Transverse colon (tissue), 4 donors: ENCODE measurements at regions not wholly inside any gene's neighbourhood (a gene's known extent, or its start where the extent isn't known, plus 50 kb on each side); places are given as distances from the start of the nearest gene placed in this dataset.

Experiments used
- DNase-seq: peaks from one replicate; pipeline ENCODE4 v3.0.0-alpha.2; 2019
- H3K27ac ChIP-seq, 4 donors: fragments of 200-600 bp; sonication (generic); 2 replicates each; pipeline ENCODE4 v1.5.1; 2016 to 2018; ENCODE audit warnings: inconsistent platforms in 4 of 4
- H3K27me3 ChIP-seq: fragments of 200-600 bp; sonication (generic); 2 replicates; pipeline ENCODE4 v1.5.1; 2017; ENCODE audit warnings: inconsistent platforms
- H3K36me3 ChIP-seq, 4 donors: fragments of 200-600 bp; sonication (generic); 2 replicates each; pipeline ENCODE4 v1.5.1; 2017 to 2019; ENCODE audit warnings: inconsistent platforms in 4 of 4
- H3K4me1 ChIP-seq, 4 donors: fragments of 200-600 bp; sonication (generic); 2 replicates each; pipeline ENCODE4 v1.5.1; 2017 to 2020; ENCODE audit warnings: inconsistent platforms in 4 of 4
- H3K4me3 ChIP-seq, 4 donors: fragments of 200-600 bp; sonication (generic); 1 replicate in 1 of 4; 2 replicates in 3 of 4; pipeline versions ENCODE4 v1.5.1 to v1.6.1; 2017 to 2019; ENCODE audit warnings: inconsistent platforms in 4 of 4
- H3K9me3 ChIP-seq, 2 donors: fragments of 200-600 bp; sonication (generic); 2 replicates each; pipeline ENCODE4 v1.5.1; 2017 to 2019; ENCODE audit warnings: inconsistent platforms in 2 of 2
- EP300 ChIP-seq: sonication (generic); formaldehyde crosslinking; IDR thresholded peaks from one replicate; pipeline ENCODE4 v1.6.1; 2017; ENCODE audit warnings: antibody characterized with exemption, low read depth
- POLR2A ChIP-seq: fragments of 450-650 bp; IDR thresholded peaks from one replicate; pipeline ENCODE4 v1.6.1; 2016; ENCODE audit warnings: antibody characterized with exemption, mild to moderate bottlenecking, moderate library complexity
- POLR2AphosphoS5 ChIP-seq, 3 donors: sonication (generic); formaldehyde crosslinking; IDR thresholded peaks; one replicate each; pipeline ENCODE4 v1.6.1; 2016; ENCODE audit warnings: antibody characterized with exemption in 3 of 3
- WGBS, 2 donors: methylation state at CpG; one replicate each; pipeline ENCODE4 v1.1.5; 2018; ENCODE audit warnings: low coverage in 1 of 2; 5-methylcytosine and 5-hydroxymethylcytosine counted together
- in situ Hi-C, 4 donors: fragments of 200-750 bp; cut with MboI; loops; one replicate each; pipeline versions ENCODE4 v1.15.0 to v1.15.1; 2017; ENCODE audit warnings: low sequenced_read_pairs in 3 of 4, low pct_ligation_motif_present in 1 of 4, low pct_unique_long_range_greater_than_20kb in 1 of 4
- intact Hi-C: fragments of 100-400 bp; cut with DNase I; formaldehyde crosslinking; loops from one replicate; pipeline ENCODE4 v1.15.1; 2023; ENCODE audit warnings: low total_unique reads
- TF ChIP-seq, protein P1 (sequence below), 5 experiments: fragments of 200-600 bp in 3 of 5; fragments of 450-650 bp in 2 of 5; sonication (generic) in 3 of 5; IDR thresholded peaks; 1 replicate in 2 of 5; 2 replicates in 3 of 5; pipeline ENCODE4 v1.5.1; 2016 to 2017; ENCODE audit warnings: antibody characterized with exemption in 5 of 5, inconsistent platforms in 3 of 5, mild to moderate bottlenecking in 2 of 5, moderate library complexity in 1 of 5

DNA sequence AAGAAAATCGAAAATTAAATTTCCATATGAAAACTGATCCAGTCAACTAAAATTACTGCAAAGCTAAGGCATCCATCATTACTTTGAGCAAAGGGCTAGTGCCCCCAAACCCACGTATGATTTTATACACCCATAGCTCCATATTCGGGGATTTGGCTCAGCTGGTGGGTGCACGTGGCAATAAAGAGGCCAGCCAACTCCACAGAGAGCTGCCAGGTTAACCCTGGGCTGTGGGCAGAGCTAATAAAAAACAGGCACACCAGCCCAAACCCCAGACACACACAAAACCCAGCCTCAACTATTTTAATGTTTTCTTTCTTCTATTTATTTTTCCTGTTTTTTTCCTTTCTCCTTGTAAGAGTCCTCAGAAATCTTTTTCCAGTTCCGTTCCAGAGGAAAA lies 151.3 kb upstream of the SOX11 start:
- H3K4me3 ChIP-seq: no peak overlapping the region
- no peak overlapping the region for H3K27ac ChIP-seq
- H3K27me3 ChIP-seq: no peaks in the 10 kb centered on the region
- no peaks in the 10 kb centered on the region for H3K36me3 ChIP-seq
- no peak for DNase-seq
- no peak for TF ChIP-seq EP300
- in situ Hi-C loops: no loop called here
- no peaks in the 10 kb centered on the region for H3K9me3 ChIP-seq
- H3K4me1 ChIP-seq: no peaks in the 10 kb centered on the region
- WGBS, 2 donors: 42 to 53% methylated on average over 5 of the region's 5 CpGs
- intact Hi-C loops: no loop called here

DNA sequence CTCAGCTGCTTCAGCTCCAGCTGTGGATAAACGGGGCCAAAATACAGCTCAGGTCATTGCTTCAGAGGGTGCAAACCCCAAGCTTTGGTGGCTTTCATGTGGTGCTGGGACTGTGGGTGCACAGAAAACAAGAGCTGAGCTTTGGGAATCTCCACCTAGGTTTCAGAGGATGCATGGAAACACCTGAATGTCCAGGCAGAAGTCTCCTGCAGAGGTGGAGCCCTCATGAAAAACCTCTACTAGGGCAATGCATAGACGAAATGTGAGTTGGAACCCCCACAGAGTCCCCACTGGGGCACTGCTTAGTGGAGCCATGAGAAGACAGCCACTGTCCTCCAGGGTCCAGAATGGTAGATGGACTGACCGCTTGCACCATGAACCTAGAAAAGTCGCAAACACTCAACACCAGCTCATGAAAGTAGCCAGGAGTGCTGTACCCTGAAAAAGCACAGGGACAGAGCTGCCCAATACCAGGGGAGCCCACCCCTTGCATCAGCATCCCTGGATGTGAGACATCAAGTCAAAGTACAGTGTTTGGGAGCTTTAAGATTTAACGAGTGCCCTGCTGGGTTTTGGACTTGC lies 147.9 kb upstream of the SOX11 start:
- in situ Hi-C loops: no loop called here
- no peak overlapping the region for H3K4me3 ChIP-seq

DNA sequence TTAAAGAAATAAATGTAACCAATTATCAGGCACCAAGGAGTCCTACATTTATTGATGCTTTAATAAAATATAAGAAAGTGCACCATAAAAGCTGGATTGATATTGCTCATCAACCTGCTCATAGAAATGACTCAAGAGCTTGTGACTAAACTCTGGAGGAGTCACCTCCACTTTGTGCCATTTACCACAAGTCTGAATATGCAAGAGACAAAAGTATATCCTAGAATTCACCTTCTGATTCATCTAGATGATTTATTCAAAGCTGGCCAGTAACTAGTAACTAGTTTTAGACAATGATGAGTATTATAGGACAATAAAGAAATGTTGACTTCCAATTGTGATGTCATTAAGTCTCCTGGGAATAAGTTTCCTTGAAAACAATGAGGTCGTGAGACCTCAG lies 146.0 kb upstream of the SOX11 start:
- Histone ChIP-seq H3K4me1 (no peaks in the 10 kb centered on the region), H3K9me3 (no peaks in the 10 kb centered on the region), H3K27me3 (no peaks in the 10 kb centered on the region), H3K27ac (no peak overlapping the region), H3K4me3 (no peak overlapping the region), H3K36me3 (no peaks in the 10 kb centered on the region)
- TF ChIP-seq POLR2A (no peak), POLR2AphosphoS5 (IDR thresholded peaks at IDR 0.05) (no peak), EP300 (no peak)
- TF ChIP-seq, protein P1, sequence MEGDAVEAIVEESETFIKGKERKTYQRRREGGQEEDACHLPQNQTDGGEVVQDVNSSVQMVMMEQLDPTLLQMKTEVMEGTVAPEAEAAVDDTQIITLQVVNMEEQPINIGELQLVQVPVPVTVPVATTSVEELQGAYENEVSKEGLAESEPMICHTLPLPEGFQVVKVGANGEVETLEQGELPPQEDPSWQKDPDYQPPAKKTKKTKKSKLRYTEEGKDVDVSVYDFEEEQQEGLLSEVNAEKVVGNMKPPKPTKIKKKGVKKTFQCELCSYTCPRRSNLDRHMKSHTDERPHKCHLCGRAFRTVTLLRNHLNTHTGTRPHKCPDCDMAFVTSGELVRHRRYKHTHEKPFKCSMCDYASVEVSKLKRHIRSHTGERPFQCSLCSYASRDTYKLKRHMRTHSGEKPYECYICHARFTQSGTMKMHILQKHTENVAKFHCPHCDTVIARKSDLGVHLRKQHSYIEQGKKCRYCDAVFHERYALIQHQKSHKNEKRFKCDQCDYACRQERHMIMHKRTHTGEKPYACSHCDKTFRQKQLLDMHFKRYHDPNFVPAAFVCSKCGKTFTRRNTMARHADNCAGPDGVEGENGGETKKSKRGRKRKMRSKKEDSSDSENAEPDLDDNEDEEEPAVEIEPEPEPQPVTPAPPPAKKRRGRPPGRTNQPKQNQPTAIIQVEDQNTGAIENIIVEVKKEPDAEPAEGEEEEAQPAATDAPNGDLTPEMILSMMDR (IDR thresholded peaks at IDR 0.05): no peak
- intact Hi-C loops (no loop called here), in situ Hi-C loops (no loop called here)
- WGBS, 2 donors: 63 to 77% methylated on average over 1 of the region's 1 CpG
- DNase-seq: no peak

More for the DNA sequence above, 147.9 kb upstream of the SOX11 start:
- DNase-seq: no peak
- no peaks in the 10 kb centered on the region for H3K9me3 ChIP-seq
- H3K27ac ChIP-seq: no peak overlapping the region
- TF ChIP-seq, protein P1 (IDR thresholded peaks at IDR 0.05): no peak
- no peak for TF ChIP-seq POLR2AphosphoS5 (IDR thresholded peaks at IDR 0.05)
- no peak for TF ChIP-seq EP300
- TF ChIP-seq POLR2A: no peak
- H3K27me3 ChIP-seq: no peaks in the 10 kb centered on the region
- WGBS, 2 donors: 77% methylated on average over 5 of the region's 5 CpGs; no CpG with 5 or more reads in 1 of the 2 donors
- H3K4me1 ChIP-seq: no peaks in the 10 kb centered on the region
- intact Hi-C loops: no loop called here
- no peaks in the 10 kb centered on the region for H3K36me3 ChIP-seq

DNA sequence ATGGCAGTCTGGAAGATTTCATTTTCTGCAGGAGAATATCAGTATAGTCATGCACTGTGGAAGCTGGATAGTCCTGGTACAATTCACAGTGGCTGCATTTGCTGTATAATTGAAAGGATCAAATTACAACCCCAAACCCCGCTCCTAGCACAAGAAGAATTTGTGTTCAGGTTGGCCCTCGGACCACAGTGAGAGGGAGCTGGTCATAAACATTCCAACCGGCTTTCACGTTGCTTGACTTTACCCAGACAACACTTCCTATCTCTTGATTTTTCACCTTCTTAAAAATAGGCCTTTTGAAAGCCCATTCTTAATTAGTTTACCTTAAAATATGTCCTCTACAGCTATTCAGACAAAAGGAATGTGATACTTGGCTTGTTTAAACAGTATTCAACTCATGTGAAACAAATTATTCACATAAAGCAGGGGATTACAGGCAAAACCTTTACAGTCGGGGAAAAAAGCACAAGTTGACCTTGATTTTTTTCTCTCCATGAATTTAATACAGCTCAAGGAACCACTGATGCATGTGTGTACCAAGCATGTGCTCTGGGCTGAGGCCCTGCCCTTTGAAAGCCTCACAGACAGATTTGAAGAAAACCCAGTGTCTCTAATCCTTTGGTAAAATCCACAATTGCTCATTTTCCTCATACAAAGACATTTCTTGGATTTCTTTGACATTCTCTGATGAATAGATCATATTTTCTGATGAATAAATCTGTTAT lies 143.0 kb upstream of the SOX11 start:
- WGBS, 2 donors: 39 to 54% methylated on average over 5 of the region's 5 CpGs
- no peaks in the 10 kb centered on the region for H3K9me3 ChIP-seq
- H3K4me3 ChIP-seq: no peak overlapping the region
- TF ChIP-seq POLR2AphosphoS5 (IDR thresholded peaks at IDR 0.05) (no peak), POLR2A (no peak), EP300 (no peak)
- TF ChIP-seq, protein P1 (IDR thresholded peaks at IDR 0.05): no peak
- no peaks in the 10 kb centered on the region for H3K27me3 ChIP-seq
- H3K4me1 ChIP-seq: no peaks in the 10 kb centered on the region
- in situ Hi-C loops (no loop called here), intact Hi-C loops (no loop called here)
- H3K36me3 ChIP-seq: no peaks in the 10 kb centered on the region
- no peak for DNase-seq
- no peak overlapping the region for H3K27ac ChIP-seq

DNA sequence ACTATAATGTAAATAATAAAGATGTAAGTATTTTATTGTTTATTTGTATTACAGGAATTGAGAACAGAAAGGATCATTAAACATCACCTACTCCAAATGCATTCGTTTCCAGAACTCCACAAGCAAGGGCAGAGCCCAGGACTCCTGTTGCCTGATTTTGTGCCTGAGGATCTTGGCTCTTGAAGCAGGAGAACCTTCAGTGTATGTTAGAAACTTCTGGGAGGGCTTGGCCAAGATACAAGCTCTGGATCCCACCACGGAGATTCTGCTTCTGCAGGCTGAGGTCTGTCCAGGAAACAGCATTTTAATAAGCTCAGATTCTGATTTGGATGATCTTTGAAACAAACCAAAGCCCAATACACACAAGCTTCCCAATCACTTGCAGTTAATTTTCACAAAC lies 142.4 kb upstream of the SOX11 start:
- no peaks in the 10 kb centered on the region for H3K27me3 ChIP-seq

More for the DNA sequence above, 142.4 kb upstream of the SOX11 start:
- 28 to 29% methylated on average over 2 of the region's 2 CpGs for WGBS, 2 donors
- Histone ChIP-seq H3K4me1 (no peaks in the 10 kb centered on the region), H3K27ac (no peak overlapping the region), H3K36me3 (no peaks in the 10 kb centered on the region), H3K4me3 (no peak overlapping the region), H3K9me3 (no peaks in the 10 kb centered on the region)
- no peak for DNase-seq
- in situ Hi-C loops: no loop called here
- TF ChIP-seq POLR2A (no peak), POLR2AphosphoS5 (IDR thresholded peaks at IDR 0.05) (no peak), EP300 (no peak)
- TF ChIP-seq, protein P1 (IDR thresholded peaks at IDR 0.05): no peak
- intact Hi-C loops: no loop called here
